Keratinocyte (primary cell): ENCODE measurements at regions not wholly inside any gene's neighbourhood (a gene's known extent, or its start where the extent isn't known, plus 50 kb on each side); places are given as distances from the start of the nearest gene placed in this dataset.
"Not testable (repeated sequence)": the region's sequence is repeated elsewhere in the genome, so short reads cannot be mapped to it uniquely, and the experiment has no call there.

Source experiments
- DNase-seq: peaks from one replicate; pipeline ENCODE4 v3.0.0-alpha.2; 2011; ENCODE audit warnings: low read depth, missing footprints, low spot score
- FAIRE-seq: peaks from 2 replicates; lab custom pipeline; 2011; peaks lifted over from hg19 to GRCh38; lab: Jason Lieb, UNC
- H2AFZ ChIP-seq: 2 replicates; pipeline ENCODE4 v1.6.0; 2012; ENCODE audit warnings: low read length, control low read depth, inconsistent platforms; ENCODE audit not compliant: control insufficient read depth
- H3K27ac ChIP-seq: 2 replicates; pipeline ENCODE4 v1.5.1; 2011; ENCODE audit warnings: low read length; ENCODE audit not compliant: control insufficient read depth, insufficient read depth
- H3K27me3 ChIP-seq: 3 replicates; pipeline ENCODE4 v1.6.0; 2011; ENCODE audit warnings: low read length; ENCODE audit not compliant: control insufficient read depth, insufficient read depth; ENCODE audit errors: extremely low read depth
- H3K36me3 ChIP-seq, 2 experiments: 2 replicates in 1 of 2; 3 replicates in 1 of 2; pipeline ENCODE4 v1.5.1; 2011; ENCODE audit warnings: low read length in 2 of 2, mild to moderate bottlenecking in 1 of 2; ENCODE audit not compliant: control insufficient read depth in 2 of 2, insufficient read depth in 2 of 2; ENCODE audit errors: extremely low read depth in 1 of 2
- H3K4me1 ChIP-seq: 3 replicates; pipeline ENCODE4 v1.5.1; 2011; ENCODE audit warnings: low read length; ENCODE audit not compliant: control insufficient read depth, insufficient read depth; ENCODE audit errors: extremely low read depth
- H3K4me2 ChIP-seq: 3 replicates; pipeline ENCODE4 v1.6.0; 2011; ENCODE audit warnings: low read depth, low read length; ENCODE audit not compliant: control insufficient read depth, insufficient read depth; ENCODE audit errors: extremely low read depth
- H3K4me3 ChIP-seq, 3 experiments: fragments of 200-600 bp in 1 of 3; sonication (generic) in 1 of 3; 2 replicates in 2 of 3; 3 replicates in 1 of 3; pipeline ENCODE4 v1.5.1; 2011 to 2016; ENCODE audit warnings: low read length in 3 of 3, mild to moderate bottlenecking in 3 of 3, control low read depth in 2 of 3, inconsistent platforms in 1 of 3, low read depth in 1 of 3, mixed read lengths in 1 of 3, mixed run types in 1 of 3, moderate library complexity in 1 of 3; ENCODE audit not compliant: control insufficient read depth in 2 of 3, insufficient read depth in 2 of 3; ENCODE audit errors: extremely low read depth in 1 of 3
- H3K79me2 ChIP-seq: 2 replicates; pipeline ENCODE4 v1.6.0; 2012; ENCODE audit warnings: low read length; ENCODE audit not compliant: control insufficient read depth, insufficient read depth
- H3K9ac ChIP-seq: 3 replicates; pipeline ENCODE4 v1.6.0; 2011; ENCODE audit warnings: low read length; ENCODE audit not compliant: control insufficient read depth, insufficient read depth; ENCODE audit errors: extremely low read depth
- H3K9me1 ChIP-seq: 3 replicates; pipeline ENCODE4 v1.6.0; 2011; ENCODE audit warnings: low read length; ENCODE audit not compliant: control insufficient read depth, insufficient read depth; ENCODE audit errors: extremely low read depth
- H3K9me3 ChIP-seq: 2 replicates; pipeline ENCODE4 v1.5.1; 2012; ENCODE audit warnings: low read depth, low read length; ENCODE audit not compliant: control insufficient read depth
- H4K20me1 ChIP-seq: 3 replicates; pipeline ENCODE4 v1.6.0; 2011; ENCODE audit warnings: low read length; ENCODE audit not compliant: control insufficient read depth, insufficient read depth; ENCODE audit errors: extremely low read depth
- CTCF ChIP-seq, 3 experiments: IDR thresholded peaks in 1 of 3; conservative IDR thresholded peaks in 1 of 3; optimal IDR thresholded peaks in 1 of 3; 2 replicates in 2 of 3; 3 replicates in 1 of 3; pipeline versions ENCODE3 to v1.5.1; 2011; ENCODE audit warnings: low read length in 3 of 3, mild to moderate bottlenecking in 3 of 3, moderate library complexity in 2 of 3, control low read depth in 1 of 3, inconsistent platforms in 1 of 3; ENCODE audit not compliant: insufficient read depth in 2 of 3; ENCODE audit errors: extremely low read depth in 1 of 3
- EZH2 ChIP-seq: IDR thresholded peaks from one replicate; pipeline ENCODE4 v1.6.1; 2012; ENCODE audit warnings: inconsistent platforms, mild to moderate bottlenecking, low read length, moderate library complexity
- dilution Hi-C: fragments of 300-500 bp; cut with MboI; formaldehyde crosslinking; loops from one replicate; pipeline ENCODE4 v1.7.0; 2020; ENCODE audit warnings: low sequenced_read_pairs; ENCODE audit not compliant: extremely low pct_ligation_motif_present

GRCh38 chr17:63295839-63296590 lies 150.1 kb downstream of the CYB561 start:
- no peaks in the 10 kb centered on the region for H4K20me1 ChIP-seq
- TF ChIP-seq CTCF (optimal IDR thresholded peaks at IDR 0.05 in 1 of 3, IDR thresholded peaks at IDR 0.05 in 1 of 3, conservative IDR thresholded peaks at IDR 0.05 in 1 of 3; ENCODE audit: extremely low read depth in 1 of 3, insufficient read depth in 2 of 3, low read length in 3 of 3), result no peak
- no peak for TF ChIP-seq EZH2
- no peaks in the 10 kb centered on the region for H3K27me3 ChIP-seq
- no peak for FAIRE-seq
- peaks cover 2% of the 10 kb centered on the region for H3K79me2 ChIP-seq
- no peak for DNase-seq
- H3K4me3 ChIP-seq, result no peak overlapping the region
- peaks cover 0 to 3% of the 10 kb centered on the region in 2 experiments for H3K36me3 ChIP-seq
- dilution Hi-C loops, result no loop called here
- no peak overlapping the region for H3K27ac ChIP-seq
- H3K9me3 ChIP-seq, result no peaks in the 10 kb centered on the region
- H3K9me1 ChIP-seq, result no peaks in the 10 kb centered on the region
- no peak overlapping the region for H2AFZ ChIP-seq
- no peak overlapping the region for H3K4me2 ChIP-seq
- H3K4me1 ChIP-seq, result peaks cover 11% of the 10 kb centered on the region
- H3K9ac ChIP-seq, result no peak overlapping the region

- H3K36me3 ChIP-seq, H3K9me1 ChIP-seq, FAIRE-seq, DNase-seq, H2AFZ ChIP-seq, H4K20me1 ChIP-seq, H3K4me2 ChIP-seq, H3K27ac ChIP-seq, H3K27me3 ChIP-seq, H3K9me3 ChIP-seq, H3K9ac ChIP-seq, H3K79me2 ChIP-seq, H3K4me1 ChIP-seq, dilution Hi-C loops, H3K4me3 ChIP-seq: not testable (repeated sequence)
These were observed 147.2 kb downstream of the CYB561 start for GRCh38 chr17:63298916-63299315.
